ENCODE measurements at regions not wholly inside any gene's neighbourhood (a gene's known extent, or its start where the extent isn't known, plus 50 kb on each side); places are given as distances from the start of the nearest gene placed in this dataset.

DNA sequence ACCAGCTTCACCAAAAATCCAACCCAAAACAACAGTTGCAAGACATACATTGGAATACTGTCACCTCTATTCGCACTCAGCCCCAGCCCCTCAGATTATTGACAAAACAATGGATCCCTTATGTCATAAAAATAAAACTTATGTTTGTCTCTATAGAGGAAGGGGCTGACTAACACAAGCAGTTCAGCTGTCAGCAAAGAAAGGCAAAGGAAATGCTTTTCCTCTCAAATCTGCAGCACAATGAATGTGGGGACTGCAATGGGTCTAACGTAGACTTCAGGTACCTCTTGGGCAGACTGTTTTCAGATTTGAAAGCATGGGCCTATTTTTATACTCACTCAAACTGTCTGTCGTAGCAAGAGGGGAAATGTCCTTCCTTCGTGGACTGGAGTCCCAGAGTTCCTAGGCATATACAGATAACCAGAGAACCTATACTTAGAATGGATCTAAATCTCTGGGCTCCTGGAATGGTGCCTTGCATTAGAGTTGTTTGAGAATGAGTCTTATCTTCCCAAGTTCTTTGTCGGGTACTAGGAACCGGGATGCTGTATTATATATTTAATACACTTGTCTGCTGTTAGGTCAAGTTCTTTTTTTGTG is 307.7 kb upstream of the DDX53 start:
- Histone ChIP-seq H3K36me3 (ENCODE audit: control insufficient read depth in 2 of 3, insufficient read depth in 3 of 3, low read length in 3 of 3) (no peaks in the 10 kb centered on the region), H3K27ac (ENCODE audit: low read depth, low read length) (no peak overlapping the region), H3K4me1 (ENCODE audit: control insufficient read depth in 2 of 2, insufficient read depth in 2 of 2, low read length in 2 of 2) (no peaks in the 10 kb centered on the region), H3K27me3 (ENCODE audit: control insufficient read depth in 2 of 2, insufficient read depth in 2 of 2, low read length in 2 of 2) (no peaks in the 10 kb centered on the region), H3K4me3 (ENCODE audit: low read length) (no peak overlapping the region), H3K9me3 (ENCODE audit: control insufficient read depth in 2 of 3, low read length in 3 of 3) (no peaks in the 10 kb centered on the region)
- no peaks in the 10 kb centered on the region for H3K36me3 Mint-ChIP-seq
- DNase-seq (no peak), ATAC-seq (no peak)
- no peaks in the 10 kb centered on the region for H3K27me3 Mint-ChIP-seq
- peaks cover 0 to 2% (median 0%) of the 10 kb centered on the region in 11 donors for H3K9me3 Mint-ChIP-seq
- no peaks in the 10 kb centered on the region for H3K4me1 Mint-ChIP-seq
- H3K4me3 Mint-ChIP-seq = no peak overlapping the region
- CTCF ChIA-PET = no interaction called here
- H3K27ac Mint-ChIP-seq = no peak overlapping the region
- intact Hi-C loops (cut with micrococcal nuclease) = no loop called here
- POLR2A ChIA-PET = no interaction called here

DNA sequence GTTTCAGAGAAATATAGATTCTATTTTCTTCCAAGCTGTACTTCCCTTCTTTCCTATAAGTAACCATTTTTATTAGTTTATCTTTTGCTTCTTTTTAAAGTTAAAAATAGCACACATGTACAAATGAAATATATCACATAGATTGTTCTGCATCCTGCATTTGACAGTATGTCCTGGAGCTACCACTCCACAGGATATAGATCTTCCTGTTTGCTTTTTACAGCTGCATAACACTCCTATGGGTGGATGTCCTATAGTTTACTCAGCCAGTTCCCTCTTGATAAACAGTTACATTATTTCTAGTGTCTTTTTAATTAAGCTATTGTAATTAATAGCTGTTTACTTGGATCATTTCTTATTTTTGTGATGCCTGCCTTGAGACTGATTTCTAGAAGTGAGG is 301.6 kb upstream of the DDX53 start:
- Mint-ChIP-seq H3K4me3 (no peak overlapping the region), H3K9me3 (peaks cover 0 to 4% (median 0%) of the 10 kb centered on the region in 11 donors), H3K4me1 (no peaks in the 10 kb centered on the region), H3K36me3 (no peaks in the 10 kb centered on the region), H3K27ac (no peak overlapping the region), H3K27me3 (no peaks in the 10 kb centered on the region)
- Histone ChIP-seq H3K27ac (ENCODE audit: low read depth, low read length) (no peak overlapping the region), H3K4me3 (ENCODE audit: low read length) (no peak overlapping the region), H3K27me3 (ENCODE audit: control insufficient read depth in 2 of 2, insufficient read depth in 2 of 2, low read length in 2 of 2) (no peaks in the 10 kb centered on the region), H3K9me3 (ENCODE audit: control insufficient read depth in 2 of 3, low read length in 3 of 3) (no peaks in the 10 kb centered on the region), H3K36me3 (ENCODE audit: control insufficient read depth in 2 of 3, insufficient read depth in 3 of 3, low read length in 3 of 3) (no peaks in the 10 kb centered on the region), H3K4me1 (ENCODE audit: control insufficient read depth in 2 of 2, insufficient read depth in 2 of 2, low read length in 2 of 2) (no peaks in the 10 kb centered on the region)
- ChIA-PET CTCF (no interaction called here), POLR2A (no interaction called here)
- DNase-seq (no peak), ATAC-seq (no peak)
- intact Hi-C loops (cut with micrococcal nuclease) = no loop called here

DNA sequence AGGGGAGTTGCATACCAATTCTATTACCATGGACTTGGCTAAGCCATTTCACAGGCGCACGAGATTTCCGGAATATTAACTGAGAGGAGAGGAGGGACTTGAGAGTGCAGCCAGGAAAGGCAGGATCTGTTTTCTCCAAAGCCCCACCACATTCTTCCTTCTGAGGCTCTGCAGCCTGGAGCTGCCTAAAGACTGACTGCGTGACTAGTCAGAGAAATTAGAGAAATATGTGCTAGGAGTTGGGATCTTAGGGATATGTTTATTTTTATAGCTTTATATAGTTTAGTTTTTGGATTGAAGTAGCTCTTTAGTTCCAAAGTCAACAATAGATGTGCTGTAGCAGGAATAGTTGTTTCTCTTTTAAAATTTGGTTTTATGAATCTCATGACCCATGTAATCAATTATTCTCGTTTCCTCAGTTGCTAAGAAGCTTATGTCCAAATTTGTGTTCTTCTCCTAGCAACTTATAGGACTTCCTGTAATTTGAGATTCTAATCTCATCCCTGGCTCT is 300.1 kb upstream of the DDX53 start:
- peaks cover 0 to 4% (median 0%) of the 10 kb centered on the region in 11 donors for H3K9me3 Mint-ChIP-seq
- no peaks in the 10 kb centered on the region for H3K36me3 ChIP-seq (ENCODE audit: control insufficient read depth in 2 of 3, insufficient read depth in 3 of 3, low read length in 3 of 3)
- H3K27ac ChIP-seq (ENCODE audit: low read depth, low read length) = no peak overlapping the region
- no peak overlapping the region for H3K4me3 Mint-ChIP-seq
- intact Hi-C loops (cut with micrococcal nuclease) = no loop called here
- no peaks in the 10 kb centered on the region for H3K9me3 ChIP-seq (ENCODE audit: control insufficient read depth in 2 of 3, low read length in 3 of 3)
- no peaks in the 10 kb centered on the region for H3K27me3 ChIP-seq (ENCODE audit: control insufficient read depth in 2 of 2, insufficient read depth in 2 of 2, low read length in 2 of 2)
- ATAC-seq (no peak), DNase-seq (no peak)
- H3K4me3 ChIP-seq (ENCODE audit: low read length) = no peak overlapping the region
- no peaks in the 10 kb centered on the region for H3K4me1 ChIP-seq (ENCODE audit: control insufficient read depth in 2 of 2, insufficient read depth in 2 of 2, low read length in 2 of 2)
- POLR2A ChIA-PET = no interaction called here
- H3K4me1 Mint-ChIP-seq = no peaks in the 10 kb centered on the region
- no peaks in the 10 kb centered on the region for H3K27me3 Mint-ChIP-seq
- H3K36me3 Mint-ChIP-seq = no peaks in the 10 kb centered on the region
- no peak overlapping the region for H3K27ac Mint-ChIP-seq
- CTCF ChIA-PET = no interaction called here

DNA sequence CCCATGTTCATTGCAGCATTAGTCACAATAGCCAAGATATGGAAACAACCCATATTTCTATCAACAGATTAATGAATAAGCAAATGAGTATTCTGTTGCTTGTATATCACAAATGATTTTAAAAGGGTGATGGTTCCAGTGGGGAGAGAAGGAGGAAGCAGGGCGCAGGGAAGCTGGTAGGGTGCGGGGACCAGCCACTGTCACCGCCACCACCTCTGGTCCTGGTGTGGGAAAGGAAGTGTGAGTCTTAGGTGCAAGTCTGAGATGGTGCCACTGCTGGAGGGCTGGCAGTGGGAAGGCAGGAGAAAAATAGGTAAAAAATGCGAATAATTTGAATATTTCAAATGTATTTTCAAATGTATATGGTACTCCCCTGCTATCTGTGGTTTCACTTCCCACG is 286.8 kb upstream of the DDX53 start:
- Histone ChIP-seq H3K36me3 (ENCODE audit: control insufficient read depth in 2 of 3, insufficient read depth in 3 of 3, low read length in 3 of 3) (no peaks in the 10 kb centered on the region), H3K27ac (ENCODE audit: low read depth, low read length) (no peak overlapping the region), H3K4me3 (ENCODE audit: low read length) (no peak overlapping the region), H3K9me3 (ENCODE audit: control insufficient read depth in 2 of 3, low read length in 3 of 3) (no peaks in the 10 kb centered on the region), H3K4me1 (ENCODE audit: control insufficient read depth in 2 of 2, insufficient read depth in 2 of 2, low read length in 2 of 2) (no peaks in the 10 kb centered on the region), H3K27me3 (ENCODE audit: control insufficient read depth in 2 of 2, insufficient read depth in 2 of 2, low read length in 2 of 2) (no peaks in the 10 kb centered on the region)
- ATAC-seq = no peak
- H3K9me3 Mint-ChIP-seq = peaks cover 0 to 3% (median 0%) of the 10 kb centered on the region in 11 donors
- no peaks in the 10 kb centered on the region for H3K36me3 Mint-ChIP-seq
- no peak overlapping the region for H3K4me3 Mint-ChIP-seq
- H3K4me1 Mint-ChIP-seq = no peaks in the 10 kb centered on the region
- POLR2A ChIA-PET = no interaction called here
- H3K27ac Mint-ChIP-seq = no peak overlapping the region
- no peaks in the 10 kb centered on the region for H3K27me3 Mint-ChIP-seq
- no peak for DNase-seq
- intact Hi-C loops (cut with micrococcal nuclease) = no loop called here
- CTCF ChIA-PET = no interaction called here

DNA sequence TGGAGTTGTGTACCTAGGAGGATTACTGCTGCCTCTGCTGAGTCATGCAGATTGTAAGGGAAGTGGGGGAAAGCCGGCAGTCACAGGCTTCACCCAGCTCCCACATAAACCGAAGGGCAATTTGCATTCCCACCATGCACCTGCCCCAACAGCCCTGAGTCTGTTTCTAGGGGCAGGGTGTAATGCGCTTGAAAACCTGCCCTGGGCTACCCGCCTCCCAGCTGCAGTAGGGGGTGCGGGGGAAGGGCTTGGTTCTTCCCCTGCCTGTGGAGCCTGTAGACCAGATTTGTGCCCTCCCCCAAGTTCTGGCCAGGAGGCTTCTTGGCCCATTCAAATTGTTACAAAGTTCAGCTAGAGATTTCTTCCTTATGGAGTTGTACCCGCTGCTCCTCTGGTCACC is 269.2 kb upstream of the DDX53 start:
- Histone ChIP-seq H3K36me3 (ENCODE audit: control insufficient read depth in 2 of 3, insufficient read depth in 3 of 3, low read length in 3 of 3) (no peaks in the 10 kb centered on the region), H3K9me3 (ENCODE audit: control insufficient read depth in 2 of 3, low read length in 3 of 3) (no peaks in the 10 kb centered on the region), H3K4me1 (ENCODE audit: control insufficient read depth in 2 of 2, insufficient read depth in 2 of 2, low read length in 2 of 2) (no peaks in the 10 kb centered on the region), H3K4me3 (ENCODE audit: low read length) (no peak overlapping the region), H3K27me3 (ENCODE audit: control insufficient read depth in 2 of 2, insufficient read depth in 2 of 2, low read length in 2 of 2) (no peaks in the 10 kb centered on the region), H3K27ac (ENCODE audit: low read depth, low read length) (no peak overlapping the region)
- no peak for DNase-seq
- no peak for ATAC-seq
- H3K36me3 Mint-ChIP-seq = no peaks in the 10 kb centered on the region
- peaks cover 0 to 6% (median 2%) of the 10 kb centered on the region in 11 donors for H3K9me3 Mint-ChIP-seq
- POLR2A ChIA-PET = no interaction called here
- CTCF ChIA-PET = no interaction called here
- no peak overlapping the region for H3K27ac Mint-ChIP-seq
- H3K27me3 Mint-ChIP-seq = peaks cover 0 to 13% (median 0%) of the 10 kb centered on the region in 5 donors
- no peak overlapping the region for H3K4me3 Mint-ChIP-seq
- no peaks in the 10 kb centered on the region for H3K4me1 Mint-ChIP-seq
- intact Hi-C loops (cut with micrococcal nuclease) = no loop called here

DNA sequence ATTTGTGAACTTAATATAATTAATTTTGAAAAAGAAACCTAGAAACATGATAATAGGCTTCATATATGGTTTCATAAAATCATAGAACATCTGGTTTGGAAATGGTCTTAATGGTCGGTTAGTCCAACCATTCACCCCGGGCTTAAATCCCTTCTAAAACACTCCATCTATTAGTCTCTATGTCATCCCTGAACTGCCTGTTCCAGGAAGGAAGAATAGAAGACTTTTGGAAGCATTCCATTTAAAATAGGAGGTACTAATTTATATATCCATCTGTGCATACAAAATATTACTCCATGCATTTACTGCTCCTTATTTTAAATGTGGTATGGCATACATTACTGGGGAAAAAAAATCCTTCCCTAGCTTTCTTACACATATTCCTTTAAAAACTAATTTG is 262.2 kb upstream of the DDX53 start:
- peaks cover 0 to 6% (median 0%) of the 10 kb centered on the region in 11 donors for H3K9me3 Mint-ChIP-seq
- Histone ChIP-seq H3K4me3 (ENCODE audit: low read length) (no peak overlapping the region), H3K4me1 (ENCODE audit: control insufficient read depth in 2 of 2, insufficient read depth in 2 of 2, low read length in 2 of 2) (no peaks in the 10 kb centered on the region), H3K27ac (ENCODE audit: low read depth, low read length) (no peak overlapping the region), H3K9me3 (ENCODE audit: control insufficient read depth in 2 of 3, low read length in 3 of 3) (no peaks in the 10 kb centered on the region), H3K27me3 (ENCODE audit: control insufficient read depth in 2 of 2, insufficient read depth in 2 of 2, low read length in 2 of 2) (no peaks in the 10 kb centered on the region), H3K36me3 (ENCODE audit: control insufficient read depth in 2 of 3, insufficient read depth in 3 of 3, low read length in 3 of 3) (no peaks in the 10 kb centered on the region)
- DNase-seq (no peak), ATAC-seq (no peak)
- no peak overlapping the region for H3K4me3 Mint-ChIP-seq
- no peaks in the 10 kb centered on the region for H3K36me3 Mint-ChIP-seq
- peaks cover 0 to 6% (median 0%) of the 10 kb centered on the region in 5 donors for H3K27me3 Mint-ChIP-seq
- CTCF ChIA-PET = interaction anchor here (0.6 kb wide), 1 partner anchor 10 kb away, joined by 3 read pairs; no protein-coding TSS in a partner anchor
- H3K27ac Mint-ChIP-seq = no peak overlapping the region
- POLR2A ChIA-PET = interaction anchor here (0.6 kb wide), 1 partner anchor 189 kb away, joined by 3 read pairs; no protein-coding TSS in a partner anchor
- intact Hi-C loops (cut with micrococcal nuclease) = no loop called here
- no peaks in the 10 kb centered on the region for H3K4me1 Mint-ChIP-seq

DNA sequence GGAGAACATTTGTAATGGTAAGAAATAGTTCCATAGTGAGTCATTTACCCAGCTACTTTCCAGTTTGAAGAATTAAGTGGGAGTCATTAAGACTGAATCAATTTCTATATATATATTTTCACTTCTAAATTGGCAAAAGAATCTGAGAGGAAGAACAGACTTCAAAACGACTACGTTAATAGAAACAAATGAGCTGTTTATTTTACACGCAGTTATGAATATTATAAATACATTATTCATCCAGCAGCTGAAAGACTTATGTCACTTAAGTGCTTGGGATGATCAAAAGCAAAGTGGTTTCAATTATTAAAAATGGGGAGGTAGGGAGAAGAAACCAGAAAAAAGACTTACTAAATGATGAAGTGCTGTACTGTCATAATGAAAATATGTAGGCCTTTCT is 260.5 kb upstream of the DDX53 start:
- Mint-ChIP-seq H3K27me3 (peaks cover 0 to 6% (median 0%) of the 10 kb centered on the region in 5 donors), H3K36me3 (no peaks in the 10 kb centered on the region)
- CTCF ChIA-PET = interaction anchor here (1.1 kb wide), 1 partner anchor 9 kb away, joined by 4 read pairs; no protein-coding TSS in a partner anchor

More for the DNA sequence above, 260.5 kb upstream of the DDX53 start:
- intact Hi-C loops (cut with micrococcal nuclease) = no loop called here
- H3K4me3 Mint-ChIP-seq = no peak overlapping the region
- H3K9me3 Mint-ChIP-seq = peaks cover 0 to 3% (median 0%) of the 10 kb centered on the region in 11 donors
- DNase-seq (no peak), ATAC-seq (no peak)
- no peak overlapping the region for H3K27ac Mint-ChIP-seq
- H3K36me3 ChIP-seq (ENCODE audit: control insufficient read depth in 2 of 3, insufficient read depth in 3 of 3, low read length in 3 of 3) = no peaks in the 10 kb centered on the region
- no peaks in the 10 kb centered on the region for H3K4me1 ChIP-seq (ENCODE audit: control insufficient read depth in 2 of 2, insufficient read depth in 2 of 2, low read length in 2 of 2)
- POLR2A ChIA-PET = no interaction called here
- no peaks in the 10 kb centered on the region for H3K27me3 ChIP-seq (ENCODE audit: control insufficient read depth in 2 of 2, insufficient read depth in 2 of 2, low read length in 2 of 2)
- no peak overlapping the region for H3K4me3 ChIP-seq (ENCODE audit: low read length)
- H3K4me1 Mint-ChIP-seq = no peaks in the 10 kb centered on the region
- no peak overlapping the region for H3K27ac ChIP-seq (ENCODE audit: low read depth, low read length)
- no peaks in the 10 kb centered on the region for H3K9me3 ChIP-seq (ENCODE audit: control insufficient read depth in 2 of 3, low read length in 3 of 3)

Data from naive thymus-derived CD4-positive, alpha-beta T cell (primary cell).